Transverse colon (tissue), 4 donors: ENCODE measurements at regions not wholly inside any gene's neighbourhood (a gene's known extent, or its start where the extent isn't known, plus 50 kb on each side); places are given as distances from the start of the nearest gene placed in this dataset.

Experiments
- DNase-seq: peaks from one replicate; pipeline ENCODE4 v3.0.0-alpha.2; 2019
- H3K27ac ChIP-seq, 4 donors: fragments of 200-600 bp; sonication (generic); 2 replicates each; pipeline ENCODE4 v1.5.1; 2016 to 2018; ENCODE audit warnings: inconsistent platforms in 4 of 4
- H3K27me3 ChIP-seq: fragments of 200-600 bp; sonication (generic); 2 replicates; pipeline ENCODE4 v1.5.1; 2017; ENCODE audit warnings: inconsistent platforms
- H3K36me3 ChIP-seq, 4 donors: fragments of 200-600 bp; sonication (generic); 2 replicates each; pipeline ENCODE4 v1.5.1; 2017 to 2019; ENCODE audit warnings: inconsistent platforms in 4 of 4
- H3K4me1 ChIP-seq, 4 donors: fragments of 200-600 bp; sonication (generic); 2 replicates each; pipeline ENCODE4 v1.5.1; 2017 to 2020; ENCODE audit warnings: inconsistent platforms in 4 of 4
- H3K4me3 ChIP-seq, 4 donors: fragments of 200-600 bp; sonication (generic); 1 replicate in 1 of 4; 2 replicates in 3 of 4; pipeline versions ENCODE4 v1.5.1 to v1.6.1; 2017 to 2019; ENCODE audit warnings: inconsistent platforms in 4 of 4
- H3K9me3 ChIP-seq, 2 donors: fragments of 200-600 bp; sonication (generic); 2 replicates each; pipeline ENCODE4 v1.5.1; 2017 to 2019; ENCODE audit warnings: inconsistent platforms in 2 of 2
- EP300 ChIP-seq: sonication (generic); formaldehyde crosslinking; IDR thresholded peaks from one replicate; pipeline ENCODE4 v1.6.1; 2017; ENCODE audit warnings: antibody characterized with exemption, low read depth
- POLR2A ChIP-seq: fragments of 450-650 bp; IDR thresholded peaks from one replicate; pipeline ENCODE4 v1.6.1; 2016; ENCODE audit warnings: antibody characterized with exemption, mild to moderate bottlenecking, moderate library complexity
- POLR2AphosphoS5 ChIP-seq, 3 donors: sonication (generic); formaldehyde crosslinking; IDR thresholded peaks; one replicate each; pipeline ENCODE4 v1.6.1; 2016; ENCODE audit warnings: antibody characterized with exemption in 3 of 3
- WGBS, 2 donors: methylation state at CpG; one replicate each; pipeline ENCODE4 v1.1.5; 2018; ENCODE audit warnings: low coverage in 1 of 2; 5-methylcytosine and 5-hydroxymethylcytosine counted together
- in situ Hi-C, 4 donors: fragments of 200-750 bp; cut with MboI; loops; one replicate each; pipeline versions ENCODE4 v1.15.0 to v1.15.1; 2017; ENCODE audit warnings: low sequenced_read_pairs in 3 of 4, low pct_ligation_motif_present in 1 of 4, low pct_unique_long_range_greater_than_20kb in 1 of 4
- intact Hi-C: fragments of 100-400 bp; cut with DNase I; formaldehyde crosslinking; loops from one replicate; pipeline ENCODE4 v1.15.1; 2023; ENCODE audit warnings: low total_unique reads
- TF ChIP-seq, protein P1 (sequence below), 5 experiments: fragments of 200-600 bp in 3 of 5; fragments of 450-650 bp in 2 of 5; sonication (generic) in 3 of 5; IDR thresholded peaks; 1 replicate in 2 of 5; 2 replicates in 3 of 5; pipeline ENCODE4 v1.5.1; 2016 to 2017; ENCODE audit warnings: antibody characterized with exemption in 5 of 5, inconsistent platforms in 3 of 5, mild to moderate bottlenecking in 2 of 5, moderate library complexity in 1 of 5

DNA sequence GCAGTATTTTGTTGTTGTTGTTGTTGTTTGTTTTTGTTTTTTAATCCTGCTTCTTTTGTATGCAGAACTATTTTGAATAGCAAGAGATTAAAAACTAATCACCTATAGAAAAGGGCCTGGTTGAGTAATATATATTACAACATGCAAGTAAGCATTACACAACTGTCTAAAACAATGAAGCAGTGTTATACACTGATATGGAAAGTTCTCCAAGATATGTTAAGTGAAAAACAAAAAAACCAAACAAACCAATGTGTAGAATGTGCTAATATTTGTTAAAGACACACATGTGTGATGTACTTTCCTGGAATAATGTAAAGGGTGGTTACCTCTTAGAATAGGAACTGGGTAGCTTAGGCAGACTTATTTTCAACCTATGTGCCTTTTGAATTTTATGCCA lies 117.4 kb downstream of the ZNF365 start:
- H3K4me1 ChIP-seq, result no peaks in the 10 kb centered on the region
- no peak overlapping the region for H3K27ac ChIP-seq
- TF ChIP-seq, protein P1, sequence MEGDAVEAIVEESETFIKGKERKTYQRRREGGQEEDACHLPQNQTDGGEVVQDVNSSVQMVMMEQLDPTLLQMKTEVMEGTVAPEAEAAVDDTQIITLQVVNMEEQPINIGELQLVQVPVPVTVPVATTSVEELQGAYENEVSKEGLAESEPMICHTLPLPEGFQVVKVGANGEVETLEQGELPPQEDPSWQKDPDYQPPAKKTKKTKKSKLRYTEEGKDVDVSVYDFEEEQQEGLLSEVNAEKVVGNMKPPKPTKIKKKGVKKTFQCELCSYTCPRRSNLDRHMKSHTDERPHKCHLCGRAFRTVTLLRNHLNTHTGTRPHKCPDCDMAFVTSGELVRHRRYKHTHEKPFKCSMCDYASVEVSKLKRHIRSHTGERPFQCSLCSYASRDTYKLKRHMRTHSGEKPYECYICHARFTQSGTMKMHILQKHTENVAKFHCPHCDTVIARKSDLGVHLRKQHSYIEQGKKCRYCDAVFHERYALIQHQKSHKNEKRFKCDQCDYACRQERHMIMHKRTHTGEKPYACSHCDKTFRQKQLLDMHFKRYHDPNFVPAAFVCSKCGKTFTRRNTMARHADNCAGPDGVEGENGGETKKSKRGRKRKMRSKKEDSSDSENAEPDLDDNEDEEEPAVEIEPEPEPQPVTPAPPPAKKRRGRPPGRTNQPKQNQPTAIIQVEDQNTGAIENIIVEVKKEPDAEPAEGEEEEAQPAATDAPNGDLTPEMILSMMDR (IDR thresholded peaks at IDR 0.05), result no peak
- TF ChIP-seq EP300 (no peak), POLR2A (no peak), POLR2AphosphoS5 (IDR thresholded peaks at IDR 0.05) (no peak)
- DNase-seq, result no peak
- H3K27me3 ChIP-seq, result no peaks in the 10 kb centered on the region
- no peaks in the 10 kb centered on the region for H3K9me3 ChIP-seq
- H3K4me3 ChIP-seq, result no peak overlapping the region
- H3K36me3 ChIP-seq, result no peaks in the 10 kb centered on the region
- in situ Hi-C loops (no loop called here), intact Hi-C loops (no loop called here)

DNA sequence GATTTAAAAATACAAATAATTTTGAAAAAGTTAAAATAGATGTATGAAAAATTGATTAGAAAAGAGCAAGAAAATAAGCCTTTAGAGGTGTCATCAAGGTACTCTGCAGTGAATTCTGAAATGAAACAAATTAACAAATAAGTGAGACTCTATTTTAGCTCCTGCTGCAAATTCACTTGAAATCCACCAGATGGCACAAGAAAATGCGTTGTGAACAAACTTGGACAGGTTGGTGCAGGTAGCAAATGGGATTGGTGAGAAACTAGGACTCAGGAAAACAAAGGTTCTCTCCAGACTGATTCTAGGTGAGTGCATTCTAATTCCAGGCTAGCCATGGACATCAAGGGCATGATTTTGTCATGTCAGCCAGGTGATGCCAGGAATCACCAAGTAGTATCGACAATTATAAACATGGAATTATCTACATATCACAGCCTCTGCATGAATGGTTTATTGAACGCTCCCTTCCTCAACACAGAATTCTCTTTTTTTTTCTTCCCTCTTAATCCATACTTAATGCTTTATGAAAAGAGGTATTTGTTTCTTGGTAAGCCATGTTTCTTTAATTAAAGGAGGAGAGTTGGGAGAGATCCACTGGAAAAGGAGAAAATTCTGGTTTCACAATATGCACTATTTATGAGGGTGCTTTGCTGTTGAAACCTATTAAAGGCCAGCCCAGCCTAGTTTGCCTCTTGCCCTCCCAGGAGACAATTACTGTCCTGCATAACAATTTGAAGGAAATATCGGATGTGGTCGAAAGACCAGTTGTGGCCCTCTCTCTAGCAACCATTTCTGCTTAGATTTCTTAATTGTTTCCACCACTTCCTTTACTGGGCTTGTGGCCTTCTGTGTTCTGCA lies 118.1 kb downstream of the ZNF365 start:
- no peak for DNase-seq

DNA sequence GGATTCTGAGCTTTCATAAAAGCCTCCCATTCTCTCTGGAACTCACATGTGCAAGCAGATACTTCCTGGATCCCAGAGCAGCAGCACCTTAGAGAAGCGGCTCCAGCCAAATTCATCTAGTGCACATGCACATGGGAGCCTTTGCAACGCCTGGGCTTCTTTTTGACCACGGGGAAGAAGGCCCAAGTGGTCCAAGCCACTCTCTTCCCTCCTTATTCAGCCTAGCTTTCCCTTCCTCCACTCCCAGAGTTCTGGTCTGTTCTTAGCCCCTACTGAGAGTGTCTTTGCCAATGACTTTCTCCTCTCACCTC lies 118.7 kb downstream of the ZNF365 start:
- Histone ChIP-seq H3K36me3 (no peaks in the 10 kb centered on the region), H3K27ac (no peak overlapping the region), H3K27me3 (no peaks in the 10 kb centered on the region), H3K4me3 (no peak overlapping the region), H3K9me3 (no peaks in the 10 kb centered on the region), H3K4me1 (no peaks in the 10 kb centered on the region)
- 74% methylated on average over 3 of the region's 3 CpGs; no CpG with 5 or more reads in 1 of the 2 donors for WGBS, 2 donors
- intact Hi-C loops (no loop called here), in situ Hi-C loops (no loop called here)
- TF ChIP-seq POLR2A (no peak), POLR2AphosphoS5 (IDR thresholded peaks at IDR 0.05) (no peak), EP300 (no peak)
- TF ChIP-seq, protein P1 (IDR thresholded peaks at IDR 0.05), result no peak
- DNase-seq, result no peak

More for the DNA sequence above, 118.1 kb downstream of the ZNF365 start:
- H3K36me3 ChIP-seq, result no peaks in the 10 kb centered on the region
- in situ Hi-C loops (no loop called here), intact Hi-C loops (no loop called here)
- H3K4me1 ChIP-seq, result no peaks in the 10 kb centered on the region
- no peak overlapping the region for H3K4me3 ChIP-seq
- no peaks in the 10 kb centered on the region for H3K9me3 ChIP-seq
- TF ChIP-seq, protein P1 (IDR thresholded peaks at IDR 0.05), result peak; percentile 21 to 33 (median 30)
- no peak for TF ChIP-seq EP300
- H3K27me3 ChIP-seq, result no peaks in the 10 kb centered on the region
- no peak overlapping the region for H3K27ac ChIP-seq
- WGBS, 2 donors, result 66 to 70% methylated on average over 5 of the region's 5 CpGs

DNA sequence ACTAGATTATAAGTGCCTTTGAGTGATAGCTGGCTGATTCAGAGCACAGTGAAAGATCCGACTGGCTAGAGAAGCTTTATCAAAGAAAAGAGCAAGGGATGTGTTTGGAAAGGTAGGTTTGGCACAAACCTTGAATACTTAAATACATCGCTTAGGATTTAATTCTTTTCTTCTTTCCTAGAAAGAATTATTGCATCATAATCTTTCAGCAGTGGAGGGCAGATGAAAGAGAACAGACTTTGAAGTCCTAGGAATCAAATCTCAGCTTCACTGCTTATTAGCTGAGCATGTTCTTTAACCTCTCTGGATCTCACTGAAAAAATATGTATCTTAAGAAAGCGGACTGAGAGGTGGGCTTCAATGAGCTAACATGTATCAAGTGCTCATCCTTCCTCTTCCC lies 122.8 kb downstream of the ZNF365 start:
- Histone ChIP-seq H3K27ac (no peak overlapping the region), H3K27me3 (no peaks in the 10 kb centered on the region), H3K9me3 (no peaks in the 10 kb centered on the region), H3K36me3 (no peaks in the 10 kb centered on the region), H3K4me3 (no peak overlapping the region), H3K4me1 (no peaks in the 10 kb centered on the region)
- DNase-seq, result no peak
- intact Hi-C loops (no loop called here), in situ Hi-C loops (no loop called here)
- WGBS, 2 donors, result 43 to 78% methylated on average over 2 to 3 of the region's 3 CpGs
- no peak for TF ChIP-seq EP300
- TF ChIP-seq POLR2AphosphoS5 (IDR thresholded peaks at IDR 0.05), result no peak
- TF ChIP-seq, protein P1 (IDR thresholded peaks at IDR 0.05), result no peak
- no peak for TF ChIP-seq POLR2A
